ENCODE measurements at regions not wholly inside any gene's neighbourhood (a gene's known extent, or its start where the extent isn't known, plus 50 kb on each side); places are given as distances from the start of the nearest gene placed in this dataset.

- no peak for DNase-seq
- Histone ChIP-seq H3K4me3 (ENCODE audit: low read depth in 2 of 2, low read length in 1 of 2) (no peak overlapping the region), H3K9me2 (no peaks in the 10 kb centered on the region), H3K79me2 (ENCODE audit: insufficient read depth) (no peaks in the 10 kb centered on the region), H3K27me3 (ENCODE audit: insufficient read depth) (no peaks in the 10 kb centered on the region), H3K9ac (no peak overlapping the region), H3K36me3 (replicated peaks in 1 of 2; ENCODE audit: control insufficient read depth in 1 of 2, insufficient read depth in 2 of 2, low read length in 1 of 2) (no peaks in the 10 kb centered on the region), H3K27ac (ENCODE audit: low read depth in 2 of 2, low read length in 1 of 2) (no peak overlapping the region), H4K20me1 (ENCODE audit: insufficient read depth) (no peaks in the 10 kb centered on the region), H3K9me3 (no peaks in the 10 kb centered on the region), H3F3A (replicated peaks; ENCODE audit: insufficient read depth) (no peaks in the 10 kb centered on the region), H2AFZ (ENCODE audit: low read depth) (no peak overlapping the region), H3K4me2 (no peak overlapping the region), H3K4me1 (ENCODE audit: control insufficient read depth in 1 of 2, insufficient read depth in 2 of 2, low read depth in 1 of 2, low read length in 1 of 2) (peaks cover 0 to 7% of the 10 kb centered on the region in 2 experiments; a peak in 2 of 4 replicates)
- ChIA-PET POLR2A (no interaction called here), CTCF (no interaction called here)
- 47% methylated on average over 3 of the region's 3 CpGs for WGBS (ENCODE audit: low lambda C conversion rate)
- TF ChIP-seq MAX (IDR thresholded peaks at IDR 0.05; ENCODE audit: low read depth): no peak
- TF ChIP-seq MEF2A (IDR thresholded peaks at IDR 0.05; ENCODE audit: borderline replicate concordance, low read depth): no peak
- no peak for TF ChIP-seq POLR2AphosphoS5 (IDR thresholded peaks at IDR 0.05; ENCODE audit: low read depth, low read length)
- TF ChIP-seq TAF1 (IDR thresholded peaks at IDR 0.05; ENCODE audit: borderline replicate concordance, low read depth, low read length): no peak
- no peak for TF ChIP-seq YY1 (IDR thresholded peaks at IDR 0.05; ENCODE audit: low read depth)
- no peak for TF ChIP-seq FOXM1 (IDR thresholded peaks at IDR 0.05; ENCODE audit: low read depth)
- TF ChIP-seq RFX5 (IDR thresholded peaks at IDR 0.05; ENCODE audit: low read length): no peak
- no peak for TF ChIP-seq GATA2 (CRISPR knock-in tag; IDR thresholded peaks at IDR 0.05)
- no peak for TF ChIP-seq MXI1 (IDR thresholded peaks at IDR 0.05; ENCODE audit: low read depth, low read length)
- TF ChIP-seq SIN3A (IDR thresholded peaks at IDR 0.05; ENCODE audit: borderline replicate concordance, low read depth, low read length): no peak
- TF ChIP-seq, protein P1, sequence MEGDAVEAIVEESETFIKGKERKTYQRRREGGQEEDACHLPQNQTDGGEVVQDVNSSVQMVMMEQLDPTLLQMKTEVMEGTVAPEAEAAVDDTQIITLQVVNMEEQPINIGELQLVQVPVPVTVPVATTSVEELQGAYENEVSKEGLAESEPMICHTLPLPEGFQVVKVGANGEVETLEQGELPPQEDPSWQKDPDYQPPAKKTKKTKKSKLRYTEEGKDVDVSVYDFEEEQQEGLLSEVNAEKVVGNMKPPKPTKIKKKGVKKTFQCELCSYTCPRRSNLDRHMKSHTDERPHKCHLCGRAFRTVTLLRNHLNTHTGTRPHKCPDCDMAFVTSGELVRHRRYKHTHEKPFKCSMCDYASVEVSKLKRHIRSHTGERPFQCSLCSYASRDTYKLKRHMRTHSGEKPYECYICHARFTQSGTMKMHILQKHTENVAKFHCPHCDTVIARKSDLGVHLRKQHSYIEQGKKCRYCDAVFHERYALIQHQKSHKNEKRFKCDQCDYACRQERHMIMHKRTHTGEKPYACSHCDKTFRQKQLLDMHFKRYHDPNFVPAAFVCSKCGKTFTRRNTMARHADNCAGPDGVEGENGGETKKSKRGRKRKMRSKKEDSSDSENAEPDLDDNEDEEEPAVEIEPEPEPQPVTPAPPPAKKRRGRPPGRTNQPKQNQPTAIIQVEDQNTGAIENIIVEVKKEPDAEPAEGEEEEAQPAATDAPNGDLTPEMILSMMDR (IDR thresholded peaks at IDR 0.05): no peak
- no peak for TF ChIP-seq FOXJ3 (CRISPR knock-in tag; IDR thresholded peaks at IDR 0.05)
- TF ChIP-seq RCOR1 (IDR thresholded peaks at IDR 0.05; ENCODE audit: low read length): no peak
- no peak for TF ChIP-seq USF2 (IDR thresholded peaks at IDR 0.05; ENCODE audit: borderline replicate concordance, low read depth, low read length)
Measured at GRCh38 chr7:124422081-124422480, 343.5 kb downstream of the GPR37 start.

- H3K9me3 ChIP-seq: no peaks in the 10 kb centered on the region
- ChIA-PET POLR2A (no interaction called here), CTCF (interaction anchor here (0.8 to 1.4 kb wide), 2 partner anchors 8 to 365 kb away, joined by 4 to 5 read pairs; no protein-coding TSS in a partner anchor)
- H3K9me2 ChIP-seq: no peaks in the 10 kb centered on the region
- no peaks in the 10 kb centered on the region for H3K79me2 ChIP-seq (ENCODE audit: insufficient read depth)
- no peak overlapping the region for H2AFZ ChIP-seq (ENCODE audit: low read depth)
- peaks cover 0 to 7% of the 10 kb centered on the region in 2 experiments; a peak in 2 of 4 replicates for H3K4me1 ChIP-seq (ENCODE audit: control insufficient read depth in 1 of 2, insufficient read depth in 2 of 2, low read depth in 1 of 2, low read length in 1 of 2)
- peak overlapping the region in 1 of 2 experiments; percentile 44; a peak in 2 of 4 replicates for H3K27ac ChIP-seq (ENCODE audit: low read depth in 2 of 2, low read length in 1 of 2)
- H3K4me2 ChIP-seq: no peak overlapping the region
- 35% methylated on average over 2 of the region's 2 CpGs for WGBS (ENCODE audit: low lambda C conversion rate)
- H4K20me1 ChIP-seq (ENCODE audit: insufficient read depth): no peaks in the 10 kb centered on the region
- peak; percentile 3 for DNase-seq
- no peaks in the 10 kb centered on the region for H3K36me3 ChIP-seq (replicated peaks in 1 of 2; ENCODE audit: control insufficient read depth in 1 of 2, insufficient read depth in 2 of 2, low read length in 1 of 2)
- H3K4me3 ChIP-seq (ENCODE audit: low read depth in 2 of 2, low read length in 1 of 2): no peak overlapping the region
- no peaks in the 10 kb centered on the region for H3K27me3 ChIP-seq (ENCODE audit: insufficient read depth)
- TF ChIP-seq GATA2 (CRISPR knock-in tag; IDR thresholded peaks at IDR 0.05): peak; percentile 43
- TF ChIP-seq POLR2AphosphoS5 (IDR thresholded peaks at IDR 0.05; ENCODE audit: low read depth, low read length): no peak
- no peak for TF ChIP-seq CHD2 (IDR thresholded peaks at IDR 0.05; ENCODE audit: low read length, partially characterized antibody)
- H3K9ac ChIP-seq: no peak overlapping the region
- H3F3A ChIP-seq (replicated peaks; ENCODE audit: insufficient read depth): no peaks in the 10 kb centered on the region
Measured at GRCh38 chr7:124420367-124420766, 345.2 kb downstream of the GPR37 start.

Data from SK-N-SH (cell line).